ENCODE measurements at regions not wholly inside any gene's neighbourhood (a gene's known extent, or its start where the extent isn't known, plus 50 kb on each side); places are given as distances from the start of the nearest gene placed in this dataset.

DNA sequence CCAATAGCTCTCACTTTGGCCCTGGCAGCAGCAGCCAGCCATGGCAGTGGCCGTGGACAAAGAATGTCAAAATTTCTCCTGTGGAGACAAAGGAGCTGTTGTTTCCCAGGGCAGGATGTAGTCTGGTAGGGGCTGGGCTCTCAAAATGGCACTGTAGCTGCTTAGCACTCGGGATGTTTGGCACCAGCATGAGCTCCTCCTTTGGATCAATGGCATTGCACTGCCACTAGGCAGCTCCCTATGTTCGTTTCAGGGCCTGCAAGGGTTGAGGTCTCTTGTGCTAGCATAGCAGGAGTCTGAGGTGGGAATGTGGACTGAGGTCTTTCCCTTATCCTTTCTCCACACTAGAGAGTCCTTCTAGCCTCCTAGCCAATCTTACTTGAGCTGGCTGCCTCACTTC lies 948.8 kb upstream of the FAM98A start:
- no peak for TF ChIP-seq POLR2A (IDR thresholded peaks at IDR 0.05; ENCODE audit: extremely low read depth, insufficient read length)
- no peak for TF ChIP-seq MYC (IDR thresholded peaks at IDR 0.05; ENCODE audit: low read depth, low read length)
- no peak for TF ChIP-seq CTCF (IDR thresholded peaks at IDR 0.05; ENCODE audit: low read depth, low read length)
- TF ChIP-seq MAX (IDR thresholded peaks at IDR 0.05; ENCODE audit: low read depth, low read length) = no peak
- H3K4me3 ChIP-seq (ENCODE audit: low read depth, low read length) = no peak overlapping the region
- no peak for DNase-seq (ENCODE audit: low read depth)

DNA sequence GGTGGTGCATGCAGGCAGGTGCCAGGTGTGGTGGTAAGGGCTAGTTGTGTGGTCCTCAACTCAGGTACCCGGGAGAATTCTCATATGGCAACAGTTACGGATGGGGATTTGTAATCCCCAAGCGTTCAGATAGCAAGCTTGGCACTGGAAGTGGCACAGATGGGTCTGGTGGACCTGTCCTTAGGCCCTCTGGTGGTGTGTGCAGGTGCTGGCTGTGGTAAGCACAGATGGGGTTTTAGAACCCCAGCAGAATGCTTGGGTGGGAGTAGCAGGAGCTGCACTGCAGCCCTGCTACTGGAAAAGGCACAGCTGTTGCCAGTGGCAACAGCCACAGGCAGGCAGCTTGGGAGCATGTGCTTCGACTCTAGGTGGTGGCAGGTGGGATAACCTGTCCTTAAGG lies 948.2 kb upstream of the FAM98A start:
- H3K4me3 ChIP-seq (ENCODE audit: low read depth, low read length) = no peak overlapping the region
- no peak for DNase-seq (ENCODE audit: low read depth)
- TF ChIP-seq POLR2A (IDR thresholded peaks at IDR 0.05; ENCODE audit: extremely low read depth, insufficient read length) = no peak
- TF ChIP-seq MYC (IDR thresholded peaks at IDR 0.05; ENCODE audit: low read depth, low read length) = no peak
- TF ChIP-seq CTCF (IDR thresholded peaks at IDR 0.05; ENCODE audit: low read depth, low read length) = no peak
- no peak for TF ChIP-seq MAX (IDR thresholded peaks at IDR 0.05; ENCODE audit: low read depth, low read length)

- no peak for DNase-seq (ENCODE audit: low read depth)
- TF ChIP-seq MYC (IDR thresholded peaks at IDR 0.05; ENCODE audit: low read depth, low read length) (no peak), MAX (IDR thresholded peaks at IDR 0.05; ENCODE audit: low read depth, low read length) (no peak), POLR2A (IDR thresholded peaks at IDR 0.05; ENCODE audit: extremely low read depth, insufficient read length) (no peak), CTCF (IDR thresholded peaks at IDR 0.05; ENCODE audit: low read depth, low read length) (no peak)
- H3K4me3 ChIP-seq (ENCODE audit: low read depth, low read length) = no peak overlapping the region
These were observed 946.5 kb upstream of the FAM98A start for GRCh38 chr2:34545486-34546136.

DNA sequence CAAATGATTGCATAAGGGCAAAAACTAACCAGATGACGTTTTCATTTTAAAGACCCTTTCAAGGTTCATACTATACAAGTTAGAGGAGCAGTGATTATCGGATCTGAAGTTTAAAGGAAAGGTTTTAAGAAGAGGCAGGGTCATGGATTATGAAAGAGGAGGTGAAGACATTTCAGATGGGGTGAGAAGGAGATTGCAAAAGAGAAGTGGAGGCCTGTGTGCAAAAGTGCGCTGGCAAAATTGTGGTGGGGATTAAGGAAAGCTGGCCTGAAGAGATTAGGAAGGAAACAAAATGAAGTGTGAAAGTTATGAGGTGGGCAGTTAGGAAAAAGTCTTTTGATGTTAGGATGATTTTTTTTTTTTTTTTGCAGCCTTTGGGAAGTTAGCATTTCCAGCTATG lies 935.7 kb upstream of the FAM98A start:
- H3K4me3 ChIP-seq (ENCODE audit: low read depth, low read length) = no peak overlapping the region
- peak; percentile 20 for DNase-seq (ENCODE audit: low read depth)
- TF ChIP-seq CTCF (IDR thresholded peaks at IDR 0.05; ENCODE audit: low read depth, low read length) = no peak
- TF ChIP-seq MAX (IDR thresholded peaks at IDR 0.05; ENCODE audit: low read depth, low read length) = no peak
- no peak for TF ChIP-seq POLR2A (IDR thresholded peaks at IDR 0.05; ENCODE audit: extremely low read depth, insufficient read length)
- no peak for TF ChIP-seq MYC (IDR thresholded peaks at IDR 0.05; ENCODE audit: low read depth, low read length)

GRCh38 chr2:34534341-34534740 lies 935.2 kb upstream of the FAM98A start:
- TF ChIP-seq MYC (IDR thresholded peaks at IDR 0.05; ENCODE audit: low read depth, low read length) (no peak), POLR2A (IDR thresholded peaks at IDR 0.05; ENCODE audit: extremely low read depth, insufficient read length) (no peak), MAX (IDR thresholded peaks at IDR 0.05; ENCODE audit: low read depth, low read length) (no peak), CTCF (IDR thresholded peaks at IDR 0.05; ENCODE audit: low read depth, low read length) (no peak)
- H3K4me3 ChIP-seq (ENCODE audit: low read depth, low read length) = no peak overlapping the region
- no peak for DNase-seq (ENCODE audit: low read depth)
